HL-60 (cell line): ENCODE measurements at regions not wholly inside any gene's neighbourhood (a gene's known extent, or its start where the extent isn't known, plus 50 kb on each side); places are given as distances from the start of the nearest gene placed in this dataset.

Experiments used
- CTCF ChIP-seq: IDR thresholded peaks from one replicate; pipeline ENCODE4 v1.5.1; 2011; ENCODE audit warnings: low read length, control low read depth, inconsistent platforms; ENCODE audit not compliant: insufficient read depth
- POLR2AphosphoS5 ChIP-seq: IDR thresholded peaks from 2 replicates; pipeline ENCODE4 v1.6.1; 2012; ENCODE audit warnings: low read depth
- REST ChIP-seq: IDR thresholded peaks from 2 replicates; pipeline ENCODE4 v1.6.1; 2012; ENCODE audit warnings: low read depth; ENCODE audit not compliant: insufficient replicate concordance
- SPI1 ChIP-seq: IDR thresholded peaks from 2 replicates; pipeline ENCODE4 v1.6.1; 2012; ENCODE audit warnings: low read depth, mild to moderate bottlenecking, borderline replicate concordance

- no peak for TF ChIP-seq REST
- TF ChIP-seq CTCF: no peak
- no peak for TF ChIP-seq POLR2AphosphoS5
- TF ChIP-seq SPI1: no peak
Measured at GRCh38 chr2:123747326-123747725, 277.8 kb upstream of the CNTNAP5 start.
